Liver (tissue), 8 donors: ENCODE measurements at regions not wholly inside any gene's neighbourhood (a gene's known extent, or its start where the extent isn't known, plus 50 kb on each side); places are given as distances from the start of the nearest gene placed in this dataset.

Experiments
- DNase-seq: peaks from one replicate; pipeline ENCODE4 v3.0.0-alpha.2; 2017; ENCODE audit warnings: low spot score
- H3K27ac ChIP-seq, 2 donors: one replicate each; pipeline ENCODE4 v1.7.0; 2013; ENCODE audit warnings: inconsistent platforms in 2 of 2, low read length in 2 of 2, control low read depth in 1 of 2, low read depth in 1 of 2, mild to moderate bottlenecking in 1 of 2
- H3K27me3 ChIP-seq, 4 donors: one replicate each; pipeline versions ENCODE4 v1.6.1 to v1.7.0; 2013; ENCODE audit warnings: low read length in 3 of 4, inconsistent platforms in 1 of 4, mild to moderate bottlenecking in 1 of 4, moderate library complexity in 1 of 4; ENCODE audit not compliant: control insufficient read depth in 4 of 4, insufficient read depth in 4 of 4
- H3K36me3 ChIP-seq, 4 donors: one replicate each; pipeline versions ENCODE4 v1.6.1 to v1.7.0; 2013; ENCODE audit warnings: low read length in 3 of 4, mild to moderate bottlenecking in 3 of 4, low read depth in 1 of 4, moderate library complexity in 1 of 4; ENCODE audit not compliant: control insufficient read depth in 4 of 4, insufficient read depth in 3 of 4
- H3K4me1 ChIP-seq, 4 donors: one replicate each; pipeline versions ENCODE4 v1.6.1 to v1.7.0; 2013; ENCODE audit warnings: low read length in 3 of 4, mild to moderate bottlenecking in 3 of 4, moderate library complexity in 1 of 4; ENCODE audit not compliant: control insufficient read depth in 4 of 4, insufficient read depth in 4 of 4
- H3K4me3 ChIP-seq, 3 donors: one replicate each; pipeline versions ENCODE4 v1.6.1 to v1.7.0; 2013; ENCODE audit warnings: low read length in 3 of 3, control low read depth in 1 of 3, low read depth in 1 of 3, mild to moderate bottlenecking in 1 of 3
- H3K9ac ChIP-seq, 2 donors: one replicate each; pipeline ENCODE4 v1.7.0; 2013; ENCODE audit warnings: low read length in 2 of 2, mild to moderate bottlenecking in 2 of 2, moderate library complexity in 2 of 2, control low read depth in 1 of 2, low read depth in 1 of 2
- H3K9me3 ChIP-seq, 4 donors: one replicate each; pipeline versions ENCODE4 v1.6.1 to v1.7.0; 2013; ENCODE audit warnings: low read length in 3 of 4; ENCODE audit not compliant: control insufficient read depth in 4 of 4
- EGR1 ChIP-seq, 2 donors: IDR thresholded peaks; 2 replicates each; pipeline ENCODE4 v1.6.1; 2016 to 2018; ENCODE audit warnings: antibody characterized with exemption in 2 of 2, low read depth in 2 of 2
- FOXA2 ChIP-seq: IDR thresholded peaks from 2 replicates; pipeline ENCODE4 v1.6.1; 2016; ENCODE audit warnings: antibody characterized with exemption
- HNF4A ChIP-seq, 2 donors: conservative IDR thresholded peaks; 2 replicates each; pipeline ENCODE4 v1.6.1; 2016; ENCODE audit warnings: antibody characterized with exemption in 2 of 2, mild to moderate bottlenecking in 2 of 2
- JUND ChIP-seq, 2 donors: IDR thresholded peaks; 2 replicates each; pipeline ENCODE4 v1.6.1; 2016; ENCODE audit warnings: antibody characterized with exemption in 2 of 2
- RAD21 ChIP-seq, 2 donors: IDR thresholded peaks; 2 replicates each; pipeline ENCODE4 v1.6.1; 2016; ENCODE audit warnings: antibody characterized with exemption in 2 of 2, mild to moderate bottlenecking in 2 of 2
- RXRA ChIP-seq, 2 donors: IDR thresholded peaks; 2 replicates each; pipeline ENCODE4 v1.6.1; 2017 to 2018; ENCODE audit warnings: antibody characterized with exemption in 2 of 2, mild to moderate bottlenecking in 1 of 2
- SP1 ChIP-seq: IDR thresholded peaks from 2 replicates; pipeline ENCODE4 v1.6.1; 2018; ENCODE audit warnings: antibody characterized with exemption, mild to moderate bottlenecking
- TAF1 ChIP-seq: conservative IDR thresholded peaks from 2 replicates; pipeline ENCODE4 v1.6.1; 2016; ENCODE audit warnings: antibody characterized with exemption, mild to moderate bottlenecking
- YY1 ChIP-seq: IDR thresholded peaks from 2 replicates; pipeline ENCODE4 v1.6.1; 2016; ENCODE audit warnings: antibody characterized with exemption, mild to moderate bottlenecking
- WGBS: extraction: QIAGEN DNeasy Blood & Tissue Kit; methylation state at CpG from one replicate; pipeline ENCODE4 v1.1.7; 2013; 5-methylcytosine and 5-hydroxymethylcytosine counted together
- TF ChIP-seq, protein P1 (sequence below): IDR thresholded peaks from 2 replicates; pipeline ENCODE4 v1.6.1; 2016; ENCODE audit warnings: antibody characterized with exemption
- TF ChIP-seq, protein P2 (sequence below): IDR thresholded peaks from 2 replicates; pipeline ENCODE4 v1.6.1; 2016; ENCODE audit warnings: antibody characterized with exemption
- TF ChIP-seq, protein P3 (sequence below): IDR thresholded peaks from 2 replicates; pipeline ENCODE4 v1.6.1; 2016; ENCODE audit warnings: antibody characterized with exemption, mild to moderate bottlenecking
- TF ChIP-seq, protein P4 (sequence below): IDR thresholded peaks from 2 replicates; pipeline ENCODE4 v1.6.1; 2016; ENCODE audit warnings: antibody characterized with exemption
- TF ChIP-seq, protein P5 (sequence below): fragments of 150-350 bp; IDR thresholded peaks from 2 replicates; pipeline ENCODE4 v1.5.1; 2017; ENCODE audit warnings: improper control_type of control experiment, low read depth, low read length; ENCODE audit not compliant: missing input control
- donor health status: healthy.
- donor health status: healthy.
- donor health status: healthy.
- donor health status: healthy.
- donor health status: healthy.

DNA sequence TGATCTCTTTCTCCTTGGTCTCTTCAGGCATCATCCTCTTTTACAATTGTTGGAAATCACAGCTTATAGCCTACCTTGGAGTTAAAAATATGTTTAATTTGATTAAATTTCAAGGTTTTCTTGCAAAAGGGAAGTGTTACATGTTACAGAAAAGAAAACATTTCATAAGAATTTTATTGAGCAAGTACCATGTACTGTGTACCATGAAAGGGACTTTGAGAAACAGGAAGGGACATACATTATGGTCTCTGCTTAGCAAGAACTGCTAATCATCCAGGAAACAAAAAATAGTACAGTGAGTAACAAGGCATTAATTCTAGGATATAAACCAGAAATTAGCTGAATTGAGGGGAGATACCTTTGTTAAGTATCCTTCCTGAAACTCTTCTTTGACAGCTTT is 145.3 kb upstream of the SPACA1 start:
- H3K9me3 ChIP-seq, result no peaks in the 10 kb centered on the region
- H3K9ac ChIP-seq, result no peak overlapping the region
- no peak for DNase-seq
- H3K36me3 ChIP-seq, result no peaks in the 10 kb centered on the region
- TF ChIP-seq, protein P1, sequence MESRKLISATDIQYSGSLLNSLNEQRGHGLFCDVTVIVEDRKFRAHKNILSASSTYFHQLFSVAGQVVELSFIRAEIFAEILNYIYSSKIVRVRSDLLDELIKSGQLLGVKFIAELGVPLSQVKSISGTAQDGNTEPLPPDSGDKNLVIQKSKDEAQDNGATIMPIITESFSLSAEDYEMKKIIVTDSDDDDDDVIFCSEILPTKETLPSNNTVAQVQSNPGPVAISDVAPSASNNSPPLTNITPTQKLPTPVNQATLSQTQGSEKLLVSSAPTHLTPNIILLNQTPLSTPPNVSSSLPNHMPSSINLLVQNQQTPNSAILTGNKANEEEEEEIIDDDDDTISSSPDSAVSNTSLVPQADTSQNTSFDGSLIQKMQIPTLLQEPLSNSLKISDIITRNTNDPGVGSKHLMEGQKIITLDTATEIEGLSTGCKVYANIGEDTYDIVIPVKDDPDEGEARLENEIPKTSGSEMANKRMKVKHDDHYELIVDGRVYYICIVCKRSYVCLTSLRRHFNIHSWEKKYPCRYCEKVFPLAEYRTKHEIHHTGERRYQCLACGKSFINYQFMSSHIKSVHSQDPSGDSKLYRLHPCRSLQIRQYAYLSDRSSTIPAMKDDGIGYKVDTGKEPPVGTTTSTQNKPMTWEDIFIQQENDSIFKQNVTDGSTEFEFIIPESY, result no peak
- TF ChIP-seq HNF4A (conservative IDR thresholded peaks at IDR 0.05), result no peak
- TF ChIP-seq TAF1, result no peak
- TF ChIP-seq, protein P2, sequence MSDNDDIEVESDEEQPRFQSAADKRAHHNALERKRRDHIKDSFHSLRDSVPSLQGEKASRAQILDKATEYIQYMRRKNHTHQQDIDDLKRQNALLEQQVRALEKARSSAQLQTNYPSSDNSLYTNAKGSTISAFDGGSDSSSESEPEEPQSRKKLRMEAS, result no peak
- TF ChIP-seq EGR1 (IDR thresholded peaks at IDR 0.05; ENCODE audit: low read depth in 2 of 2), result no peak
- TF ChIP-seq, protein P3, sequence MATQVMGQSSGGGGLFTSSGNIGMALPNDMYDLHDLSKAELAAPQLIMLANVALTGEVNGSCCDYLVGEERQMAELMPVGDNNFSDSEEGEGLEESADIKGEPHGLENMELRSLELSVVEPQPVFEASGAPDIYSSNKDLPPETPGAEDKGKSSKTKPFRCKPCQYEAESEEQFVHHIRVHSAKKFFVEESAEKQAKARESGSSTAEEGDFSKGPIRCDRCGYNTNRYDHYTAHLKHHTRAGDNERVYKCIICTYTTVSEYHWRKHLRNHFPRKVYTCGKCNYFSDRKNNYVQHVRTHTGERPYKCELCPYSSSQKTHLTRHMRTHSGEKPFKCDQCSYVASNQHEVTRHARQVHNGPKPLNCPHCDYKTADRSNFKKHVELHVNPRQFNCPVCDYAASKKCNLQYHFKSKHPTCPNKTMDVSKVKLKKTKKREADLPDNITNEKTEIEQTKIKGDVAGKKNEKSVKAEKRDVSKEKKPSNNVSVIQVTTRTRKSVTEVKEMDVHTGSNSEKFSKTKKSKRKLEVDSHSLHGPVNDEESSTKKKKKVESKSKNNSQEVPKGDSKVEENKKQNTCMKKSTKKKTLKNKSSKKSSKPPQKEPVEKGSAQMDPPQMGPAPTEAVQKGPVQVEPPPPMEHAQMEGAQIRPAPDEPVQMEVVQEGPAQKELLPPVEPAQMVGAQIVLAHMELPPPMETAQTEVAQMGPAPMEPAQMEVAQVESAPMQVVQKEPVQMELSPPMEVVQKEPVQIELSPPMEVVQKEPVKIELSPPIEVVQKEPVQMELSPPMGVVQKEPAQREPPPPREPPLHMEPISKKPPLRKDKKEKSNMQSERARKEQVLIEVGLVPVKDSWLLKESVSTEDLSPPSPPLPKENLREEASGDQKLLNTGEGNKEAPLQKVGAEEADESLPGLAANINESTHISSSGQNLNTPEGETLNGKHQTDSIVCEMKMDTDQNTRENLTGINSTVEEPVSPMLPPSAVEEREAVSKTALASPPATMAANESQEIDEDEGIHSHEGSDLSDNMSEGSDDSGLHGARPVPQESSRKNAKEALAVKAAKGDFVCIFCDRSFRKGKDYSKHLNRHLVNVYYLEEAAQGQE, result no peak
- no peak for TF ChIP-seq RXRA (IDR thresholded peaks at IDR 0.05)
- no peak for TF ChIP-seq FOXA2
- TF ChIP-seq, protein P4, sequence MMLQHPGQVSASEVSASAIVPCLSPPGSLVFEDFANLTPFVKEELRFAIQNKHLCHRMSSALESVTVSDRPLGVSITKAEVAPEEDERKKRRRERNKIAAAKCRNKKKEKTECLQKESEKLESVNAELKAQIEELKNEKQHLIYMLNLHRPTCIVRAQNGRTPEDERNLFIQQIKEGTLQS, result no peak
- TF ChIP-seq JUND (IDR thresholded peaks at IDR 0.05), result no peak
- TF ChIP-seq YY1, result no peak
- TF ChIP-seq RAD21 (IDR thresholded peaks at IDR 0.05), result no peak
- no peak for TF ChIP-seq SP1
- TF ChIP-seq, protein P5, sequence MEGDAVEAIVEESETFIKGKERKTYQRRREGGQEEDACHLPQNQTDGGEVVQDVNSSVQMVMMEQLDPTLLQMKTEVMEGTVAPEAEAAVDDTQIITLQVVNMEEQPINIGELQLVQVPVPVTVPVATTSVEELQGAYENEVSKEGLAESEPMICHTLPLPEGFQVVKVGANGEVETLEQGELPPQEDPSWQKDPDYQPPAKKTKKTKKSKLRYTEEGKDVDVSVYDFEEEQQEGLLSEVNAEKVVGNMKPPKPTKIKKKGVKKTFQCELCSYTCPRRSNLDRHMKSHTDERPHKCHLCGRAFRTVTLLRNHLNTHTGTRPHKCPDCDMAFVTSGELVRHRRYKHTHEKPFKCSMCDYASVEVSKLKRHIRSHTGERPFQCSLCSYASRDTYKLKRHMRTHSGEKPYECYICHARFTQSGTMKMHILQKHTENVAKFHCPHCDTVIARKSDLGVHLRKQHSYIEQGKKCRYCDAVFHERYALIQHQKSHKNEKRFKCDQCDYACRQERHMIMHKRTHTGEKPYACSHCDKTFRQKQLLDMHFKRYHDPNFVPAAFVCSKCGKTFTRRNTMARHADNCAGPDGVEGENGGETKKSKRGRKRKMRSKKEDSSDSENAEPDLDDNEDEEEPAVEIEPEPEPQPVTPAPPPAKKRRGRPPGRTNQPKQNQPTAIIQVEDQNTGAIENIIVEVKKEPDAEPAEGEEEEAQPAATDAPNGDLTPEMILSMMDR, result no peak
- H3K27me3 ChIP-seq, result no peaks in the 10 kb centered on the region
- peaks cover 0 to 15% (median under 1%) of the 10 kb centered on the region in 4 donors for H3K4me1 ChIP-seq
- no peak overlapping the region for H3K27ac ChIP-seq
- no peak overlapping the region for H3K4me3 ChIP-seq

DNA sequence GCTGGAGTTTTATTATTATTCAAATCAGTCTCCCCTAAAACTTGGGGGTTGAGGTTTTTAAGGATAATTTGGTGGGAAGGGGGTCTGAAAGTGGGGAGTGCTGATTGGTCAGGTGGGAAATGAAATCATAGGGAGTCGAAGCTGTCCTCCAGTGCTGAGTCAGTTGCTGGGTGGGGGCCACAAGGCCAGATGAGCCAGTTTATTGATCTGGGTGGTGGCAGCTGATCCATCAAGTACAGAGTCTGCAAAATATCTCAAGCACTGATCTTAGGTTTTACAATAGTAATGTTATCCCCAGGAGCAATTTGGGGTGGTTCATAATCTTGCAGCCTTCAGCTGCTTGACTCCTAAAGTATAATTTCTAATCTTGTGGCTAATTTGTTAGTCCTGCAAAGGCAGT is 146.0 kb upstream of the SPACA1 start:
- no peaks in the 10 kb centered on the region for H3K9me3 ChIP-seq
- TF ChIP-seq FOXA2 (no peak), HNF4A (conservative IDR thresholded peaks at IDR 0.05) (no peak), SP1 (no peak), JUND (IDR thresholded peaks at IDR 0.05) (no peak)
- TF ChIP-seq, protein P5, result no peak
- TF ChIP-seq, protein P4, result no peak
- no peak overlapping the region for H3K4me3 ChIP-seq
- no peaks in the 10 kb centered on the region for H3K36me3 ChIP-seq
- DNase-seq, result no peak
- H3K27ac ChIP-seq, result no peak overlapping the region
- no peak overlapping the region for H3K9ac ChIP-seq
- peaks cover 0 to 15% (median under 1%) of the 10 kb centered on the region in 4 donors for H3K4me1 ChIP-seq
- WGBS, result 35% methylated on average over 1 of the region's 1 CpG
- no peaks in the 10 kb centered on the region for H3K27me3 ChIP-seq
